Brain pericyte (primary cell): ENCODE measurements at regions not wholly inside any gene's neighbourhood (a gene's known extent, or its start where the extent isn't known, plus 50 kb on each side); places are given as distances from the start of the nearest gene placed in this dataset.

Source experiments
- DNase-seq: peaks from one replicate; pipeline ENCODE4 v3.0.0-alpha.2; 2012; ENCODE audit warnings: low read depth, low spot score

DNA sequence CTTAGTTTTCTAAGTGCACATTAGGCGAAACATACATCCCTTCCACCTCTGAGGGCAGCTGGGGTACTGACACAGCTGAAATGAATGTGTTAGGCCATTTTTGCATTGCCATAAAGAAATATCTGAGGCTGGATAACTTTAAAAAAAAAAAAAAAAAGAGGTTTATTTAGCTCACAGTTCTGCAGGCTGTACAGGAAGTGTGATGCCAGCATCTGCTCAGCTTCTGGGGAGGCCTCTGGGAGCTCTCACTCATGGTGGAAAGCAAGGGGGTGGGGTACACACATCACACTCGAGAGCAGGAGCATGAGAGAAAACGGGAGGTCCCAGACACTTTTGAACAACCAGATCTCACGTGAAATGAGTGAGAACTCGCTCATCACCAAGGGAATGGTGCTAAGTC, 158.1 kb downstream of the PSMG1 start:
- no peak for DNase-seq

DNA sequence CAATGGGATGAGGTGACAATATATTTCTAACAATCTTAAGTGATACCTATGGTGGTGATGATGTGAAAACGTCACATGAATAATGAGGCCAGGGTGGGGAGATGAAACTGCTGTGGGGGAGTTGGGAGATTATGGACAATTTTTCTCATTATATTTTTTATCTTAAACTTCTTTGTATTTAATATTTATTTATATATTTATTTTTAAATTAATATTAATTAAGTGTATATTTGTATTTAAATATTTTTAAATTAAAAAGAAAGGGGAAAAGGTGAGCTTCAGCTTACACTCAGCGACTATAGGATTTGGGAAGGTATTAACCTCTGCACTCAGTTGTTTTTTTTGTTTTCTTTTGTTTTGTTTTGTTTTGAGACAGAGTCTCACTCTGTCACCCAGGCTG, 158.7 kb downstream of the PSMG1 start:
- DNase-seq, result no peak

DNA sequence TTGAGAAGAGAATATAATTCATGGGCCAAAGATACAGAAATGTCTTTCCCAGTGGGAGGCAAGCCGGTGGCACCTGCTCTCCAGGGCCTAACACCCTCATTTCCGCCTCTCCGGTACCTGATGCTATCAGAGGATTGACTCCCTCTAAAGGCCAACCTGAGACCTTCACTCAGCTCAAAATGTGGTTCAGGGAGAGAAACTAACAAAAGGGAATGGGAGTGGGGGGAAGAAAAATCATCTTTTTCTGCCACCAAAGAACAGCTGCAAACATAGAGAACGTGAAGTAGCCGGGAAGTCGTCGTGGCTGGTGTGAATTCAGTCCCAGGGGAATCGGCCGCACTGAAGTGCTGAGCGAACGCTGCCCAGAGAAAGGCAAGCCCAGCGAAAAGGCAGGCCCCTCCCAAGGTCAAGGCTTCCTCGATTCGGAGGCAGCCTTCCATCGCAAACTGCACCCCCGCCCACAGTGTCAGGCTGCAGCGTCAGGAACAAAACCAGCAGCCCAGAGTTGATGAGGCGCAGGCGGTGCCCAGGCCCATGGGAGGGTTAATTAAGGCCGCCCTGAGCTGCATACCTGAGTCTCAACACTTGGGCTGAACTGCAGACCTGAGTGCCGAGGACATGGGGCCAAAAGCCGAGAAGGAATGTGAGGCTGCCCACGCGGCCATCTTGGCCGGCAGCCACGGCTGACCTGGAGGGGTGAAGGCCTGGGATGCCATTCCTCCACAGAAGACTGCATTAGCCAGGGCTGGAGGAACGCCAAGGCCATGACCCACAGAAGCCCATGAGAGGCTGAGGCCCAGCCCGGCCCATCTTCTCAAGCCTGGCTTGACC, 160.2 kb downstream of the PSMG1 start:
- no peak for DNase-seq

DNA sequence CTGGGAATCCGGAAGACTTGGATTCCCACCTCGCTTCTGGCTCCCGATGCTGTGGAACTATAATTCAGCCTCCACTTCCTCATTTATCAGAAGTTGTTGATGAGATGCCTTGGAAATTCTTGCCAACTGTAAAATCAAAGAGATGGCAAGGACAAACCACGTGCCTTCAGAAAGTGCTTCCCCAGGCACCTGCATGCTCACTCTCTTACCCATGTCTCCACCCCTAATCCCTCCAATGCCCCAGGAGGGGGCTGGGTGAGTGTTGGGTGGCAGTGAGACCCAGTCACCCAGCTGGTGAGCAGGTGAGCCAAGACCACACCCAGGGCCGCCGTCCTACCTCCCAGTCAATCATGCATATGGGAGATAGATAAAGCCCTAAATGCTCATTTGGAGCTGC, 160.8 kb downstream of the PSMG1 start:
- DNase-seq, result no peak

DNA sequence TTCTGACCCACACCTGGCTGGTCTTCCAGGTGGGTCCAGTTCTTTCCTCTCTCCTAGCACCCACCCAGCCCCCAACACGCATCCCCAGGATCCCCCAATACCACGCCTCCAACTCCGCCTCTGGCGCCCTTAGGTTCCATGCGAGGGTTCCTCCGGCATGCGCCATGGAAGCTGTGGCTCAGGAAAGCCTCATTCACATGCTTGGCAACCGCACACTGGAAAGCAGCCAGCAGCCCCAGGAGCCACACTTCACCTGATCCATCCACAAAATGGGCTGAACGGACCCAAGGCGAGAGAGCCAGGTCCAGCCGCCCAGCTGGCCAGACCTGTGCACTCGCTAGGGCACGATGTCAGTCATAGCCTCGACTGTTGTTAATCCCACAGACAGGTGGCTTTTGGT, 161.2 kb downstream of the PSMG1 start:
- no peak for DNase-seq

DNA sequence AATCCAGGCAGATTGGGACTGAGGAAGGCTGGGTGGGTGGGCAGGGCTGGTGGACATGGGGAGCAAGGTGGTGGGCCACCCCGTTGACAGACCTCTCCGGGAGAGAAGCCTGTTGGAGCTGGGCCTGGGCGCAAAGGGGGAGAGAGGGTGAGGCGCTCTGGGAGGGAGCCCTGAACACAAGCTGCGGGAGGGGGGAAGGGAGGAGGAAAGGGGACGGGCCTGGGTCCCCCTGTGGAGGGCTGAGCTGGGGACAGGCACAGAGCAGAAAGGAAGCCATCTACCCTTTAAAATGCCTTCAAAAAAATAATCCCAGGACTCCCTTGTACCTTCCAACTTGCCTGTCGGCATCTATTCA, 161.8 kb downstream of the PSMG1 start:
- DNase-seq, result no peak

DNA sequence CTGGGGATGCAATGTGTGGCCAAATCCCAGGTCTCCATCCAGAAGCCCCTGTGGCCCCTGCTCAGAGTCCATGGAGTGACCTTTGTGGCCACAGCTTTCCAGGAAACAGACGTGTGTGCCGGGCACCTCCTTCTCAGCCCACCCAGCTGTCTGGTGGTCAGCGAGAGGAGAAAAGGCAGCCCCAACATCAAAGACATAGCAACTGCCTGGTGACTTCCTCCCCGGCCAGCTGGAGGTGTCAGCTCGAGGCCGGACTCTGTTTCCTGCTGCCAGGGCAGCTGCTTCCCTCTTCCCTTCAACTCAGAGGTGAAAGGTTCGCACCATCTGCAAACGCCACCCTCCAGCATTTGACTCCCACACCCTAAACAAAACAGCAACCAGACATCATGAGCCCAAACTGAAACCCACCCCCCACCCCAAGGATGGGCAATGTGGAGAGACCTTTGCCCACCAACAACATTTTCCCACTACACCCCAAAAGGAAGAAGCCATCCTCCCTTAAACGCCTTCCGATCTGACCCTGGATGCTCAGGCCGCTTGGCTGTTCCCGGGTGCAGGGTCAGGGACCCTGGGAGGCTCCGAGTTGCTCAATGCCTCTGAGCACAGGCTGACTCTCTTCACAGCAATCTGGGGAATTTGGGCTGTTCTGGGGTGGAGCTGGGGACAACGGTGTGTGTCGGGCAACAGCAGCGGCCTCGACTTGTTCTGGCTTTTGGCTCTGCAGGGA, 162.3 kb downstream of the PSMG1 start:
- no peak for DNase-seq

DNA sequence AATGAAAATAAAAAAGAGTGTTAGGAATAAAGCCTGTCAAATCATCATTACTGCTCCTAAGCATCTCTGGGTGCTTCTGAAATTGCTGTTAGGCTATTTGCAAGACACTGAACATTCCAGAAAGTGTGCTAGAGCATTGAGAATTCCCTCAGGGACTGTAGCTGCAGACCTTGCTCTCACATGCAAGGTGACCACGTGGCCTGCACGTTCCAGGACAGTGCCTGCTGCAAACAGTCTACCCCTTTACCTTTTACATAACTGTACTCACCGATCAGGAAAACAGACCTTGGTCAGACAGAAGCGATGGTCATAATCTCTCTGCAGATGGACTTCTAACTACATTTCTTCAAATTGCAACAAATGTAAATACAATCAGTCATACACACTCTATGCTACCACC, 164.5 kb downstream of the PSMG1 start:
- DNase-seq, result no peak

DNA sequence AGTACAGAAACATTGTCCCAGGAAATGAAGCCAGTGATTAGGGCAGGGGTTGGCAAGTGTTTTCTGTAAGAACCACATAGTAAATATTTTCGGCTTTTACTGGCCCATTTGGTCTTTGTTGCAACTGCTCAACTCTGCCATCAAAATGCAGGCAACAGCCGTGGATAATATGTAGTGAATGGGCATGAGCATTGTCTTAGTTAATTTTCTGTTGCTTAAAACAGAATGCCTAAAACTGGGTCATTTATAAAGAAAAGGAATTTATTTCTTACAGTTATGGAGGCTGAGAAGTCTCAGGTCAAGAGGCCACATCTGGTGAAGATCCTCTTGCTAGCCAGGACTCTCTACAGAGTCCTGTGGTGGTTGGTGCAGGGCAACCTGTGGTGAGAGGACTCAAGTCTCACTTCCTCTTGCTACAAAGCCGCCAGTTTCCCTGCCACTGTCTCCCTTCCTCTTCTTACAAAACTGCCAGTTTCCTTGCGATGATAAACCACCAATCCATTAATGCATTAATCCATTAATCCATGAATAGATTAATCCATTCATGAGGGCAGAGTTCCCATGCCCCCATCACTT, 166.4 kb downstream of the PSMG1 start:
- no peak for DNase-seq

DNA sequence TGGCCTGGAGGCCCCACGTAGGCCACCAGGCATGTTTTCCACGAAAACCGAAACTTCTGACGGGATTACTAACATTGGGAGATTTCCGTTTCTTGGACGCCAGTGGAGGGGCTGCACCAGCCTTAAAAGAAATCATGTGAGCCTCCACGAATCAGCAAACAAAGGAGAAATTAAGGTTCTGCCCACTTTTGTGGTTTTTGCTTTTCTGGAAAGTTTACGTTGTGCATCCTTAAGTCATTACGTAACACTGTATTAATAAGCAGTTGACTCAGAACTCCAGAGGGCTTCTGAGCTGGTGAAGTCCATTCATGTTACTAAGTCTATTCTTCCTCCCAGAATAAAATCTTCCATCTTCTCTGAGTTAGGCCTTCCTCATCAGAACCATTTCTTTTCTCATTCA, 168.5 kb downstream of the PSMG1 start:
- peak; percentile 61 for DNase-seq

DNA sequence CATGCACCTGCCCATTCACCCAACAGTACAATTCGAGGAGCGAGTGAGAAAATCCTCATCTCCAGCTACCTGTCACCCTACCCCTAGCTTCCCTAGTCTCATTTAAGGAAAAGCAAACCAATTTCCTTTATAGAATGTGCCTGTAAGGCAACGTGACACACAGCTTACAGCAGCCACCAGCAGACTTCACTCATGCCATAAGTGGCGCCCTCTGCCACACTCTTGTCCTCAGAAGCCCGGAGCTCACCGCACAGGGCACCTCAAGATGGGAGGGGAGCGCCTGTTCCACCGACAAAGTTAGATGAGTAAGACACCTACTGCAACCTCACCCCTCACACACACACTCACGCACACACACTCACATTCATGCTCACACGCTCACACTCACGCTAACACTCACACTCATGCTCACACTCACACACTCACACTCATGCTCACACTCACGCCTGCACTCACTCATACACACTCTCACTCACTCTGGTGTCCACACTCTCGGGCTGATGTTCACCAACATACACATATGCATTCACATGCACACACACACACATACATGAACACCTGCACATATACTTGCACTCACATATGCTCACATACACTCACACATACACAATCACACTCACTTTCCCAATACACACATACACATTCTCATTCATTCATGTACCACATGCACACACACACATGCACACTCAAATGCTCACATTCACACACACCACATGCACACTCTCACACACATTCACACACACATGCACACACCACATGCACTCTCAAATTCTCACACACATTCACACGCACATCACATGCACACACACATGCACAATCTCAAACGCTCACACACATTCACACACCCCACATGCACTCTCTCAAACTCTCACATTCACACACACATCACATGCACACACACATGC, 170.7 kb downstream of the PSMG1 start:
- DNase-seq, result no peak

DNA sequence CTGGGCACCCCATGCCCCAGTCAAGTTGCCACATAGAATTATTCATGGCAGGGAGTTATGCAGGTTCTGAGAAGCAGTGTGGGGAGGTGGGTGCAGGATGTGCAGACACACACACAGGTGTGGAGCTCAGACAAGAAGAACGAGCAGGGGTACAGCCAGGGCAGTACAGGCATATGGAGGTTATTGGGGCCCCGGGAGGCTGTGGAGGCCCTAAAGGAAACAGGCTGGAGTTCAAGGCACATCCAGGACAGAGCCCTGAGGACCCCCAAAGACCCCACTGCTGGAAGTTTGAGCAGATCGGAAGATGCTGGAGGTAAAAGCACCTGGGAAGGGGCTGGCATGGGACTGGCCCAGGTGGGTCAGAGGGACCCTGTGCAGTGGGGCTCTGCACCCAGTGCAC, 171.3 kb downstream of the PSMG1 start:
- no peak for DNase-seq

DNA sequence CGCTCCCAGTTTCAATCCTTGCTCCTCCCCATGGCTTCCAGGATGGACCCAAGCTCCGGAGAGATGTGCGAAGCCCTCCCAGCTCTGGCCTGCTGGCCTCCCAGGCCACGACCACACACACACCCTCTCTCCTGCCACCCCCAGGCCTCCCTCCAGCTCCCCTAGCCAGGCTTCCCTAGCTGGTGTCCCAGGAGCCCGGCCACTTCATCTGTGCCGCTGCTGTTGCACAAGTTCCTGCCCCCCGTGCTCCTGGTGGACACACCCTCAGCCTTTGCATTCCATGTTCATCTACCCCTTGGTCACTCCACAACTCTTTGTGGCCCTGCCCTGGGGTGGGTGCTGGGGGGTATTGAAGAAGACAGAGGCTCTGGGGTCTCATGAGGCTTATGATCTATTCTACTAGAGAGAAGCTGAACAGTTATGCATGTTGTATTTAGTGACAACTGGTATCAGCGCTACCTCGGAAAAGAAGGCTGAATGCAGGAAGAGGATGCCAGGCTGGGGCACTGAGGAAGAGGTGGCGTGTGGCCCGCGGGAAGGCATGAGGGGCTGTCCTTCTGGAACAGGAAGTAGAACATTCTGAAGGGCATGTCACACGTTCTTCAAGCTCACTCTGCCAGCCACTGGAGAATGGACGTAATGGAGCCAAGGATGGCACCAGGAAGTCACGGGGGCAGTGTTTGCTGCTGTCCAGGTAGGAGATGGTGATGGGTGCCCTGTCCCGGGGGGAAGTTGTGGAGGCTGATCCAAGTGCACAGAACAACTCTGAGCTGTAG, 172.4 kb downstream of the PSMG1 start:
- DNase-seq, result no peak

DNA sequence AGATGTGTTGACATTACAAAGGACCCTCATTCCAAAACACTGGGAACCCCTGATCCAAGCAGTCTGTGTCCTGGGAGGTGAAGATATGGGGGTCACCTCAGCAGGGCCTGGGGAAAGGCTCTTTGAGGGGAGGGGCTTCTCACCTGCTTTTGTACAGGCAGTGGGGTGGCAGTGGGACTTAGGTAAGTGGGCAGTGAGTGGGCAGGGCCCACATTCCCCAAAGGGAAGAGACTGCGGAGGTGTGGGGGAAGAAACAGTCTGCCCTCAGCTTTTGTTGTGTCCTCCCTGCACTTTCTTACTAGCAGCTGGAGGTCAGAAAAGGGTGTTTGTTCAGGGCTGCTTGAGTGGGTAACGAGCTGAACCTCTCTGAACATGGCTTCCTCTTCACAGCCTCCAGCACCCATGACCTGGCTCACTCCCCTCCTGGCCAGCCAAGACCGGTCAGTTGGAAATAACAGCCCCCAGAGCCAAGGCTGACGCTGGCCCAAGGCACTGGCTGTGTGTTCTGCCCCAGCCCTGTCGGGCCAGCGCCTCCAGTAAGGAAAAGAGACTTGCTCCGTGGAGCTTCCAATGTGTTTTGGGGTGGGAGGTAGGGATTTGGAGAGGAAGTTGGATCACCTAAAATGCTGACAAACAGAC, 173.5 kb downstream of the PSMG1 start:
- DNase-seq, result no peak

DNA sequence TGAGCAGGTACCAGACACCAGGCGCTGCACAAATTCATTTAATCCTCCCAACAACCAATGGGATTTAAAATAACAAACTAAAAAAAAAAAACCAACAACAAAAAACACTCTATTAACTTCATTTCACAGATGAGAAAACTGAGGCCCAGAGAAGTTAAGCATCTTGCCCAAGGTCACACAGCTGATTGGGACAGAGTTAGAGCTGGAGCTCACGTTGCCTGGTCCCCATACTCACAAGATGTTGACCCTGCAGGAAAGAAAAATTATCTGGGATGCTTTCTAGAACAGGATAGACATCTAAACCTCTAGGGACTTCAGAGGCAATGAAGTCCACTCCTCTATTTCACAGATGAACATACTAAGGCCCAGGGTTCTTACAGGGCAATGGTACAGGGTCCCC, 175.3 kb downstream of the PSMG1 start:
- no peak for DNase-seq

DNA sequence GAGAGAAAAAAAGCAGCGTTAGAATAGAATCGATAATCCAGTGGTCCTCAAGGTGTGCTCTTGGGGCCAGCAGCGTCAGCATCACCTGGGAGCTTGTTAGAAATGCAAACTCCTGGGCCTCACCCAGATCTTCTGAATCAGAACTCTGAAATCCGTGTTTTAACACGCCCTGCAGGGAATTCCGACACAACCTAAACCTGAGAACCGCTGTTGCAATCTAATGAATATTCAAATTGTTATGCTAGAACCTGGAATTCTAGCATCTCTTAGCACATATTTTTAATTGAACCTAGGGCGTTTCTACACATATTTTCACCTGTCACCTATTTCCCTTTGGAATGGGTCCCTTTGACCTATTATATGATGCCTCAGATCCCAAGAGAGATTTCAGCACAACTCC, 175.7 kb downstream of the PSMG1 start:
- DNase-seq, result no peak

DNA sequence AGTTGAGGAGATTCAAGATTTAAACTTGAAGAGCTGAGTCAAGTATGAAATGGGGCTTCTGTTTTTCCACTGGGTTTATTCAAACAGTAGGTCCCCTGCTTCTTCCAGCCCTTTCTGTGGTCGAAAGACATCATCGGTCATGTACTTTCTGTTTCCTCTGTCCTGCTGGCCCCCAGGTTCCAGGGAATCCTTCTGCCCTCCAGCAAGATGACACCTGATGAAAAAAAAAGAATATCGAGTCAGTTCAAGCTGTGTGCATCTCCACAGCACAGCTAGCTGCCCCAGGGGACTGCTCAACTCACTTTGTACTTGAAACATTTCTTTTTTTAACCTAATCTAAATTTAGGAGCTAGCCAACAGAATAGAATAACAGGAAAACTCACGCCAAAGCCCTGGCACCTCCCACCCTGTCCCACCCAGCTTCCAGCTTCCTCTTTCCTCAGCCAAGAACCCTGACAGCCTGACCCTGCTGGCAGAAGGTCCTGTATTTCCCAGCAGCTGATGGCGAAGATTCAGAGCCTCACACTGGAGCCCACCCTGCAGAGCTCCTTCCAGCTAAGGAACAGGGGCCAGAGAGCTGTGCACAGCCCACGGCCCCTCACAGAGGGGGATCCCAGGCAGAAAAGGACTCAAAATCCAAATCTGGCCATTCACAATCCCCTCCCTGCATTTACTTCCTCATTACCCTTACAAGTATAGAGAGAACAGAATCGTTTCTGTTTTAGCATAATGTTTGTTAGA, 176.5 kb downstream of the PSMG1 start:
- DNase-seq, result peak; percentile 69

DNA sequence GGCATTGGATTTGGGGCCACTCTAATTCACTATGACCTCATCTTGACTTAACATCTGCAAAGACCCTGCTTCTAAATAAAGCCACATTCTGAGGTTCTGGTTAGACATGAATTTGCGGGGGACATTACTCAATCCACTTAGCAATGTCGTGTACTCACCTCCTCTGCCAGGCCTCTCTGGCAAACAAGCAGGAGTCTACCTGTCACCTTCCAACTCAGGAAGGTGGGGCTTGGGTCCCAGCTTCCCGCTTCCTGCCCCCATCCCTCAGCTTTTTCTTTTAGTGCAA, 177.8 kb downstream of the PSMG1 start:
- DNase-seq, result no peak

DNA sequence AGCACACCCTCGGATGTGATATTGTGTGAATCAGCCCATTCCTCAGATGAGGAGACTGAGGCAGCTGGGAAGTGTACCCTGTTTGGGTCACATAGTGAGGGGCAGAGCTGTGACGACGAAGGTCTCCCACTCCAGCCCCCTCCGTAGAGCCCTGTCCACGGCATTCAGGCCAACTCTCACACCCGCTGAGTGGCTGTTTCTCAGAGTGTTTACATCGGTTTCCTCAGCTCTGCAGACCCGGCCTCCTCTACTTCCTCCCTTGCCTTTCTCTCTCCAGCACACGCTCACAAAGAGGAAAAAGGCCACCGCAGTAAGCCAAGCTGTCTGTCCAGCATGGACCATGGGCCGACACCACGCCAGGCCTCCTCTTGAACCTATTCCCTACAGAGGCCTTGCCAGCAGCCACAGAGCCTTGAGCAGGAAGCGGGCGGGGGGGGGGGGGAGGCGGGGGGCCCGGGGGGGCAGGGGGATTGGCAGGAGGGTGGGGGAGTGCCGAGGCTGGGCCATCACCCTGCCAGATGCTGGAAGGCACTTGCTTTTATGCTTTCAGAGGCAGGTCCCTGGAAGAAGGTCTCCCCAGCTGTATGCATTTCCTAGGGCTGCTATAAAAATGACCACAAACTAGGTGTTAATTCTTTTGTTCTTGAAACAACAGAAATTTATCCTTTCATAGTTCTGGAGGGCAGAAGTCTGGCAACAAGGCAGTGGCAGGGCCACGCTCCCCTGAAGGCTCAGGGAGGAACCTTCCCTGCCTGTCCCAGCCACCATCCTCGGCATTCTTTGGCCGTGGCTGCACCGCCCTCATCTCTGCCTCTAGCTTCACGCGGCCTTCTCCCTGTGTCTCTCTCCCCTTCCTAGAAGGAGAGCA, 178.4 kb downstream of the PSMG1 start:
- no peak for DNase-seq
